HPDE6-E6E7 (cell line): ENCODE measurements at regions not wholly inside any gene's neighbourhood (a gene's known extent, or its start where the extent isn't known, plus 50 kb on each side); places are given as distances from the start of the nearest gene placed in this dataset.
A peak's percentile ranks its signal among the peaks of the same experiment; 100 is the strongest.
"Not testable (repeated sequence)": the region's sequence is repeated elsewhere in the genome, so short reads cannot be mapped to it uniquely, and the experiment has no call there.

Experiments
- DNase-seq: peaks from one replicate; pipeline ENCODE4 v3.0.0; 2011; ENCODE audit warnings: missing footprints; ENCODE audit errors: extremely low spot score

DNA sequence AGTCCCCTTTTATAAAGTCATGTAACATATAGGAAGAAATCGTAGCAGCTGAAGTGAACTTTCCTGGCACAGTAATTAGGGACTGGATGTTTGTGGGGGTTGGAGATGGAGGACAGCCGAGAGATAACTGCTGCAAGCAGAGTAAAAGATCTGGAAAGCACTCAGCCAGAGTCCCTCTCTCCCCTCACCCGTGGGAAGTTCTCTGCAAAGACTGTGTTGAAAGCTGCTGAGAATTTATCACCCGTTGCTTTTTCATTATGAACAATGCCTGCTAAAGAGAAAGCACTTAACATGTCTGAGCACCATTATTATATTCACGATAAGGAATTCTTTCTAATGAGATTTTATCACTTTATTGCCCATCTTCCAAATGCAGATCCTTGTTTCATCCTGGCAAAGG lies 248.8 kb downstream of the SHOX2 start:
- DNase-seq = no peak

GRCh38 chr3:157856078-157856939 lies 249.9 kb downstream of the SHOX2 start:
- peak; percentile 31 for DNase-seq

- not testable (repeated sequence) for DNase-seq
Measured at GRCh38 chr3:157845839-157846238, 260.4 kb downstream of the SHOX2 start.

DNA sequence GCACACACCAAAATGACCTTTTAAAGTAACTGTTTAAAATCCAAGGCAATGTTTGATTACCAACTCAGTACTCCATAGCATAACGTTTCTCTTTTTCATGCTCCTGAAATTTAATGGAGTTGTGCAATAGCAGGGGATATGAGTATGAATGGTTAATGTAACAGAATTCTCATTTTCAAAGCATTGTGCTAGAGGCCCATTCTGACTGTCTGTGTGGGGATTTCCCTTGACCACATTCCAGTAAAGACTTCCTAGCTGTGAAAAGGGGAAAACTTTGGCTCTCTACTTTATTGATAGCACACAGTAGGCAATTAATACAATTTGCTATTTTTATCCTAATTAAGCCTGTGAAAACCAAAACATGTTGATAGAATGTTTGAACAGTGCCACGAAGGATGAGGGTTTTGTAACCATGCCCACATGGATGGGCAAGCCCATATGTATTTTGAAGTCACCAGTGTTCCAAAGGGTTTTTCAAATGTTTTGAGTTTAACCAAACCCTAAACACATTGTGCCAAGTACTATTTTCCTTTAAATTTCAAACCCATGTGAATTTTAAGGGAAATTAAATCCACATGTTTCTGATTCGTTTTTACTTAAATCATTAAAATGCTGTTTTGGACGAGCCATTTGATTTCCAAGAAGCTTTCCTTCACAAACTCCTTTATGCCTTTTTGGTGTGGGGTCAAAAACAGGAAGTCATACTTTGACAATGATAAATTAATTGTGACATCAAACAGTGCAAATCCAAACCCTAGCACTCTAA lies 261.2 kb downstream of the SHOX2 start:
- no peak for DNase-seq

- no peak for DNase-seq
Measured at GRCh38 chr3:157844216-157844615, 262.0 kb downstream of the SHOX2 start.

GRCh38 chr3:157841029-157841428 lies 265.2 kb downstream of the SHOX2 start:
- no peak for DNase-seq

- no peak for DNase-seq
Measured at GRCh38 chr3:157840564-157840963, 265.7 kb downstream of the SHOX2 start.

DNA sequence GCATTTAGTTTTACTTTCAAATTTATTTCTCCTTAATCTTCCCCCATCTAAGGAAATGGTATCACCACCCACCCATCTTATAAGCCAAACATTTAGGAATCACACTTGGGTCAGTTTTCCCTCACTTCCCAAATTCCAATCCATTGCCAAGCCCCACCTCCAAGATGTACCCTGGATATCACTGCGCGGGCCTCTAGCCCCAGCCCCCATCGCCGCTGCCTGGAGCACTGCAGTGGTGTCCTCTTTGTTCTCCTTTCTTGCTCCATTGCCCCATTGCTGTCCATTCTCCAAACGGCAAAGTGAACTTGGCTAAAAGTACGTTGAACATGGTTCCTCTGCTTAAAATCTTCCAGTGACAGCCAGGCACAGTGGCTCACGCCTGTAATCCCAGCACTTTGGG lies 267.8 kb downstream of the SHOX2 start:
- no peak for DNase-seq

GRCh38 chr3:157837336-157837735 lies 268.9 kb downstream of the SHOX2 start:
- DNase-seq = no peak

- no peak for DNase-seq
Measured at GRCh38 chr3:157836022-157836421, 270.2 kb downstream of the SHOX2 start.

GRCh38 chr3:157832588-157832987 lies 273.6 kb downstream of the SHOX2 start:
- no peak for DNase-seq

DNA sequence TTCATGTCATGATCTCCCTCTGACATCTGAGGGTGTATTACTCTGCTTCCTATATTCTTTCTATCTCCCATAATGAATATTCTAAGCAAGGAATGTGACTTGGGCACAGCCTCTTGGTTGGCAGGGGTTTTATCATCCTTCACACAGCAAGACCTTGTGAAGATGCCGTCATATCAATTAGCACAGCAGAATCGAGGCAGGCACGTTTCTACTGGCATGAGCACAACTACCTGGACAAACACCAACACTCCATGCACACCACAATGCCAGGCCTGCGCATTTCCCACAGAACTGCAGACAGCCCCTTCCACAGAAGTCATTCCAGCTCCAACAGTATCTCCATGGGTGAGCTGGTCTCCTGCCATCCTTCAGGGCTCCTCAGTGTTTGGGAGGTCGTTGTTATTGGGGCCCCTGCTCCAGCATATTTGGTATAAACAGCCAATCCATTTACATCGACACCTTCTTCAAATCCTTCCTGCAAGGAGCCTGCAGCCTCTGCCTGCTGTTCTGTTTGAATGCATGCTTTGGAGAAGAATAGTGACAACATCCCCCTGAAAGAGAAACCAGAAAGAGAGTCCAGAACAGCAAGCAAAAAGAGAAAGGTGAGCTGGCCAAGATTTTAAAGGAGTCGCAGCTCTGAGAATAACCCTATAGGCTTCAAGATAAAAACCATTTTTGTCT lies 275.5 kb downstream of the SHOX2 start:
- no peak for DNase-seq

GRCh38 chr3:157829786-157830185 lies 276.4 kb downstream of the SHOX2 start:
- no peak for DNase-seq

DNA sequence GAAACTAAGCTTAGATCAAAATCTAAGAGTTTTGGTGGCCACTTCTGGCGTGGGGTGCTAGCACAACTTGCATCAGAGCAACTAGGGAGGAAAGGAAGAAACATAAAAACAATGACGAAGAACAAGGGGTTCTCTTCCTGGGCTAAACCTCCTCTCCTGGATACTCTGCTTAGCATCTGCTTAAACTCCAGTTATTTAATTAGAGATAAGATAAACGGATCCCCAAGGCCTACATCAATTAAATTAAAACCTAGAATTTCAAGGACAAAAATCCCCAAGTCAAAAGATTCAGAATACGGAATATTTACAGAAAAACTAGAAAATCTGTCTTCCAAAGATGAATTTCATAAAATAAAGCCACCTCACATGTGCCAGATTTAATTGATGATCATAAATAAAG lies 281.9 kb downstream of the SHOX2 start:
- no peak for DNase-seq

DNA sequence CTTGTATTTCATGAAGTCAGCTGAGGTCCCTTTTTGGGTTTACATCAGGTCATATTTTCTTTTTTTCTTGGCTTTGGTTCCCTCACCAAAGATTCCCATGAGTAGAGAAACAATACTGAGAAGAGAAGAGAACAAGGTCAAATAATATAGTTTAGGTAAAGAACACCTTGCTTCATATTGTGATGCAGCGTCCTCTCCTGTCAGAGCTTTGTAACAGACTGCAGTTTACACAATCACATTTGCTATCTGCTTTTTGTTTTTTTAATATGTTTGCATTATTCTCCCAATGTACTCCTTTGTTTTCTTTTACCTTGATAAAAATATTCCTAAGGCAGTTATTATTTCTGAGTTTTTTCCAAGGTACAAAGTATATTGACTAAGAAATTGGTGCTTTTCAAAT lies 283.2 kb downstream of the SHOX2 start:
- no peak for DNase-seq

GRCh38 chr3:157820157-157820517 lies 286.1 kb downstream of the SHOX2 start:
- no peak for DNase-seq

DNA sequence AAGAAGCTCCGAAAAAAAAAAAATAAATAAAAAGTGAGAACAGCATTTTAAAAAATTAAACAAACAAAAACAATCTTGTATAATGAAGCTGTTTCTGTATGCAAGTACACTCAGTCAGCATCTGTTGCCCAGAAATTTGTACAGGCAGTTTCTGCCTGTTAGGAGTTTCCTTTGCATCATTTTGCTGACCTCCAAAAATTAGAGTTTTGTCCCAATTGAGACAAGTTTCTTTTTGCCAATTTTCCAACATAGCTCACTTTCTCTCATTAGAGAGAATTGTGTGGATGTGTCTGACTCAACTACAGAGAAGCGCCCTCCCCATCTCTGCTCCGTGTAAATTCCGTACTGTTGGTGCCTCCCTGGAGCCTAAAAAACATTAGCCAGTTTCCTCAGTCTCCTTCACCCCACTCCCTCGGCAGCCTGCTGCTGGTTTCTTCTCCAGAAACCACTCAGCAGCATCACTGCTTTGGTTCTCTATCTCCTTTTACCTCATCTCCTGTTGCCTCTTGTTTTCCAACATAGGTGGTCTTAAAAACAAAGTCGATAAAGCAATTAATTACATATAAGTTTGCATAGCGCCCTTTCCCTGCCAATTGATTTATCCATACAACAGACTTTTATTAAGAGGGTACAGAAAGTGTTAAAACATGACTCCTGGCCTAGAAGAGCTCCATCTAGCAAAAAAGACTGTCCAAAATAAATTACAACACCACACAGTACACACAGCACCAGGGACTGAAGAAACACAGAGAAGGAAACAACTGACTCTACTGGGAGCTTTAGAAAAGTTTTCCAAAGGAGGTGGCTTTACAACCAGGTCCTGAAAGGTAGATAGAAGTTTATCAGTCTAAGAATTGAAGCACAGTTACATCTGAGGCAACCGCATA lies 286.7 kb downstream of the SHOX2 start:
- no peak for DNase-seq

DNA sequence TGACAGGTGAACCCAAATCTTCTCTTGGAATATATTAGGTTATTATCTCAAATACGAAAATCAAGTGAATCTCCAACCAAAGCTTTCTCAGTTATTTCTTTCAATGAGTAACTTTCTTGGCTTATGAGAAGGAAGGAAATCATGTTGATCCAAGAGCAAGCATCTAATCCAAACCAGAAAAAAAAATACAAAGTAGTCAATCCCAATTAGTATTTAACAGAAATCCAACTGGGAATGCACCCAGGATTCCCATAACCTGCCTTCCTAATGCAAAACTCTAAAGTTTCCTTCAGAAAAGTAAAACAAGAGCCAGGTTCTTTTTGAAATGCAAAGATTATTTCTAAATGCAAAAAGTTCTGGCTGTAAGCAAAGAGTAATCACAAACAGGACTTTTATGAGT lies 289.3 kb downstream of the SHOX2 start:
- no peak for DNase-seq

DNA sequence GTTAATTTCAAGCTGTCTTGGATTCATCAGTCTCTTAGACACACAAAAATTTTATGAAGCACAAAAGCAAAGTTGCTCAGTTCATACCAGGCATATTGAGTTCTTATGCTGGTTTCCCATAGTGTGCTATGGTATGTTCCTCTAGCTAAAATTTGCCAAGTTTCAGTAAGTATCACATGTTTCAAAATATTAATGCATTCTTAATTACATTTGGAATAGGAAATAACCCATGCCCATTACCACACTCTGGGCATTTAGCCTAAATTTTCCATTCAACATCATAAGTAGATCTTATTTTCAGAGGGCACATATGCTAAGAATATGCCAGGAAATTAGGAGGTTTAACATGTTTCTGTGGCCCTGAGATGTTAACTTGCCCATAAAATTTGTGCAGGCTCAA lies 289.9 kb downstream of the SHOX2 start:
- no peak for DNase-seq

DNA sequence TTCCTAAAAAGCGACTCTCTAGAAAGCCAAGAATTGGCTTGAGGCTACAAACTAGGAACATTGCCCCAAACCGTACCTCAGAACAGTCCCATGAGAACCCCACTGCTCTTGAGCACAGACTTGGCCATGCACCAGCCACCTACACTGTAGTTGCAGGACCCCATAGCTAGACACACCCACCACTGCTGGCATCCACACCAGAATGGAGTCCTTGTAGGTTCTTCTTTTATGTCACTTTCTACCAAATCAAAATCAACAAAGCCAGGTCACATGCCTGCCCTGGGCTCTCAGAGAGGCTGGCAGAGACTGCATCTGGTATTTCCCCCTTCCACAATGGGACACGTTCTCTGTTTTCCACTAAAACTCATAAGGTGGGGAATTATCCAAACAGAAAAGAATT lies 290.5 kb downstream of the SHOX2 start:
- no peak for DNase-seq

DNA sequence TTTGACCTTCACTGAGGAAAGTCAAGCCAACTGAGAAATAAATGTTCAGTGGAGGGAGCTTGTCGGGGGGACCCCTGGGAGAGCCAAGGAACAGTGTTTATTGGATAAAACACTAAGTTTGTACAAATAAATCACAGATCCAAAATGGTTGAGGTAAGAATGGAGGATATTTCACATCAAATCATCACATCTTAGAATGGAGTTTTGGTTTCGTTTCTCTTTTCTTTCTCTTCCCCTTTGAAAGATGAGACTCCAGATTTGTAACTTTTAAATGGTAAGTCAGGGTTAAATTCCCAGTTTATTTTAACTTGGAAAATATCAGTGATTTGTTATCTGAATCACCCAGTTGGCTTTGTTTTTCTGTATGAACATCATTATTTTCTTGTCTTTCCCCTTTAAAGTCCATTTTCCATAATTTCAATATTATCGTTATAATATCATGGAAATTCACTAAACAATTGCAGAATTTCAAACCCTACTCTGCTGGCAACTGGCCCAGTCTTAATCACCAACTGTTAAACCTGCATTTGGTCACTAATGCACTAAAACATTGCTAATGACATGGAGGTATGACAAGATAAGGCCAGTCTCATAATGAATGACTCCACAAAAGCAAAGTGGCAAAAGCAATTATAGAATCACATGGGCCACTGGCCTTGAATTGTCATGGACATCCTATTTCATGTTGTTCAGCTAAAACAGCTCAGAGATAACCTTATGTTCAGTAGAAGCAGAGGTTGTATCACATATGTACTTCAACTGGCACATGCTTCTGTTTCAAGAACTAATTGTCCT lies 295.1 kb downstream of the SHOX2 start:
- no peak for DNase-seq
